HEK293 (cell line): ENCODE measurements at regions not wholly inside any gene's neighbourhood (a gene's known extent, or its start where the extent isn't known, plus 50 kb on each side); places are given as distances from the start of the nearest gene placed in this dataset.

Experiments used
- CTCF ChIA-PET: fragments of 350-600 bp; formaldehyde crosslinking; extraction: SDS; loops from one replicate; lab custom pipeline; 2021; ENCODE audit warnings: antibody characterized with exemption; lab: Yijun Ruan, JAX
- POLR2A ChIA-PET: fragments of 300-600 bp; formaldehyde crosslinking; extraction: SDS; loops from one replicate; lab custom pipeline; 2020; ENCODE audit warnings: antibody characterized with exemption, inconsistent platforms; lab: Yijun Ruan, JAX
- H3K27ac ChIP-seq: fragments of 200-500 bp; sonication (Bioruptor generic); 2 replicates; pipeline ENCODE4 v1.5.1; 2014; ENCODE audit warnings: low read depth, low read length, control low read depth, inconsistent platforms; ENCODE audit errors: extremely low read depth
- H3K36me3 ChIP-seq, 2 experiments: fragments of 200-500 bp in 1 of 2; sonication (Bioruptor generic) in 1 of 2; 1 replicate in 1 of 2; 2 replicates in 1 of 2; pipeline ENCODE4 v1.5.1; 2014 to 2017; ENCODE audit warnings: inconsistent platforms in 2 of 2, low read length in 2 of 2; ENCODE audit not compliant: control insufficient read depth in 2 of 2, insufficient read depth in 1 of 2
- H3K4me1 ChIP-seq: fragments of 200-500 bp; sonication (Bioruptor generic); 2 replicates; pipeline ENCODE4 v1.5.1; 2014; ENCODE audit warnings: mild to moderate bottlenecking, low read length, inconsistent platforms; ENCODE audit not compliant: control insufficient read depth, insufficient read depth
- H3K4me3 ChIP-seq: 2 replicates; pipeline ENCODE4 v1.5.1; 2011; ENCODE audit warnings: low read depth, mild to moderate bottlenecking, control low read depth, low read length, moderate library complexity
- H3K9me3 ChIP-seq: fragments of 200-500 bp; sonication (Bioruptor generic); 2 replicates; pipeline ENCODE4 v1.5.1; 2014; ENCODE audit warnings: low read depth, low read length, inconsistent platforms; ENCODE audit not compliant: control insufficient read depth, insufficient read depth
- HOXC10 ChIP-seq: sonication (generic); formaldehyde crosslinking; IDR thresholded peaks from 2 replicates; pipeline ENCODE4 v1.8.1; 2023; ENCODE audit warnings: mild to moderate bottlenecking, missing genetic modification reagents
- KLF9 ChIP-seq: fragments of 450-650 bp; formaldehyde crosslinking; IDR thresholded peaks from 2 replicates; pipeline ENCODE4 v1.5.1; 2016; ENCODE audit warnings: missing biosample characterization, missing genetic modification characterization, low read depth
- PRDM1 ChIP-seq: fragments of 450-650 bp; formaldehyde crosslinking; IDR thresholded peaks from 2 replicates; pipeline ENCODE4; 2016; ENCODE audit warnings: missing biosample characterization, missing genetic modification characterization
- PRDM4 ChIP-seq: fragments of 450-650 bp; formaldehyde crosslinking; IDR thresholded peaks from 2 replicates; pipeline ENCODE4 v1.5.1; 2017; ENCODE audit warnings: missing biosample characterization, missing genetic modification characterization
- RBAK ChIP-seq: fragments of 450-650 bp; formaldehyde crosslinking; IDR thresholded peaks from 2 replicates; pipeline ENCODE4 v1.5.1; 2016; ENCODE audit warnings: missing biosample characterization, missing genetic modification characterization
- SALL2 ChIP-seq: fragments of 450-650 bp; formaldehyde crosslinking; IDR thresholded peaks from 2 replicates; pipeline ENCODE4 v1.5.0; 2017; ENCODE audit warnings: missing biosample characterization, mild to moderate bottlenecking, missing genetic modification characterization, borderline replicate concordance
- ZBTB10 ChIP-seq: fragments of 450-650 bp; formaldehyde crosslinking; IDR thresholded peaks from 2 replicates; pipeline ENCODE4 v1.5.1; 2016; ENCODE audit warnings: missing biosample characterization, missing genetic modification characterization
- ZEB2 ChIP-seq: fragments of 450-650 bp; formaldehyde crosslinking; IDR thresholded peaks from 2 replicates; pipeline ENCODE4 v1.5.1; 2016; ENCODE audit warnings: missing biosample characterization, missing genetic modification characterization
- ZNF175 ChIP-seq: fragments of 450-650 bp; formaldehyde crosslinking; IDR thresholded peaks from 2 replicates; pipeline ENCODE4 v1.5.1; 2016; ENCODE audit warnings: missing biosample characterization, missing genetic modification characterization
- ZNF354C ChIP-seq: fragments of 450-650 bp; formaldehyde crosslinking; IDR thresholded peaks from 2 replicates; pipeline ENCODE4 v1.5.1; 2016; ENCODE audit warnings: missing biosample characterization, missing genetic modification characterization, low read depth, borderline replicate concordance
- ZNF529 ChIP-seq: fragments of 450-650 bp; formaldehyde crosslinking; IDR thresholded peaks from 2 replicates; pipeline ENCODE4 v1.5.1; 2017; ENCODE audit warnings: missing genetic modification characterization, missing biosample characterization; ENCODE audit not compliant: insufficient replicate concordance
- ZNF645 ChIP-seq: fragments of 450-650 bp; formaldehyde crosslinking; IDR thresholded peaks from 2 replicates; pipeline ENCODE4; 2016; ENCODE audit warnings: missing biosample characterization, missing genetic modification characterization
- ZNF670 ChIP-seq: fragments of 450-650 bp; formaldehyde crosslinking; IDR thresholded peaks from 2 replicates; pipeline ENCODE4 v1.5.1; 2016; ENCODE audit warnings: missing biosample characterization, missing genetic modification characterization, low read depth
- TF ChIP-seq, protein P1 (sequence below): fragments of 450-650 bp; formaldehyde crosslinking; IDR thresholded peaks from 2 replicates; pipeline ENCODE4 v1.5.1; 2016; ENCODE audit warnings: missing biosample characterization, missing genetic modification characterization
- TF ChIP-seq, protein P2 (sequence below): fragments of 450-650 bp; formaldehyde crosslinking; IDR thresholded peaks from 2 replicates; pipeline ENCODE4 v1.5.1; 2016; ENCODE audit warnings: missing biosample characterization, missing genetic modification characterization
- TF ChIP-seq, protein P3 (sequence below): sonication (generic); formaldehyde crosslinking; IDR thresholded peaks from 2 replicates; pipeline ENCODE4 v1.8.1; 2022; ENCODE audit warnings: mild to moderate bottlenecking, moderate library complexity, missing genetic modification reagents
- TF ChIP-seq, protein P4 (sequence below): fragments of 450-650 bp; IDR thresholded peaks from 2 replicates; pipeline ENCODE4 v1.5.1; 2018; ENCODE audit warnings: missing biosample characterization, missing genetic modification characterization

GRCh38 chr4:42310358-42310757, 86.9 kb upstream of the SHISA3 start:
- H3K4me3 ChIP-seq = no peak overlapping the region
- TF ChIP-seq KLF9 (tag by site-specific recombination) = no peak
- no peak for TF ChIP-seq SALL2 (tag by site-specific recombination)
- TF ChIP-seq ZNF354C (tag by site-specific recombination) = no peak
- TF ChIP-seq RBAK = no peak
- no peak for TF ChIP-seq ZNF645 (tag by site-specific recombination)
- no peak for TF ChIP-seq HOXC10 (CRISPR knock-in tag)
- no peak for TF ChIP-seq ZNF175 (tag by site-specific recombination)
- TF ChIP-seq, protein P1, sequence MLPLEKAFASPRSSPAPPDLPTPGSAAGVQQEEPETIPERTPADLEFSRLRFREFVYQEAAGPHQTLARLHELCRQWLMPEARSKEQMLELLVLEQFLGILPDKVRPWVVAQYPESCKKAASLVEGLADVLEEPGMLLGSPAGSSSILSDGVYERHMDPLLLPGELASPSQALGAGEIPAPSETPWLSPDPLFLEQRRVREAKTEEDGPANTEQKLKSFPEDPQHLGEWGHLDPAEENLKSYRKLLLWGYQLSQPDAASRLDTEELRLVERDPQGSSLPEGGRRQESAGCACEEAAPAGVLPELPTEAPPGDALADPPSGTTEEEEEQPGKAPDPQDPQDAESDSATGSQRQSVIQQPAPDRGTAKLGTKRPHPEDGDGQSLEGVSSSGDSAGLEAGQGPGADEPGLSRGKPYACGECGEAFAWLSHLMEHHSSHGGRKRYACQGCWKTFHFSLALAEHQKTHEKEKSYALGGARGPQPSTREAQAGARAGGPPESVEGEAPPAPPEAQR = no peak
- no peak for TF ChIP-seq PRDM1 (tag by site-specific recombination)
- no peak for TF ChIP-seq ZEB2 (tag by site-specific recombination)
- TF ChIP-seq, all 188 proteins: peak for 0
- no peak overlapping the region for H3K27ac ChIP-seq
- H3K36me3 ChIP-seq = no peaks in the 10 kb centered on the region
- H3K4me1 ChIP-seq = no peaks in the 10 kb centered on the region
- CTCF ChIA-PET = no interaction called here
- POLR2A ChIA-PET = no interaction called here
- H3K9me3 ChIP-seq = no peaks in the 10 kb centered on the region

- CTCF ChIA-PET = no interaction called here
- Histone ChIP-seq H3K36me3 (no peaks in the 10 kb centered on the region), H3K27ac (no peak overlapping the region), H3K9me3 (no peaks in the 10 kb centered on the region), H3K4me1 (no peaks in the 10 kb centered on the region), H3K4me3 (no peak overlapping the region)
- no peak for TF ChIP-seq ZNF670 (tag by site-specific recombination)
- no peak for TF ChIP-seq ZBTB10 (tag by site-specific recombination)
- no peak for TF ChIP-seq PRDM4
- TF ChIP-seq, protein P2, sequence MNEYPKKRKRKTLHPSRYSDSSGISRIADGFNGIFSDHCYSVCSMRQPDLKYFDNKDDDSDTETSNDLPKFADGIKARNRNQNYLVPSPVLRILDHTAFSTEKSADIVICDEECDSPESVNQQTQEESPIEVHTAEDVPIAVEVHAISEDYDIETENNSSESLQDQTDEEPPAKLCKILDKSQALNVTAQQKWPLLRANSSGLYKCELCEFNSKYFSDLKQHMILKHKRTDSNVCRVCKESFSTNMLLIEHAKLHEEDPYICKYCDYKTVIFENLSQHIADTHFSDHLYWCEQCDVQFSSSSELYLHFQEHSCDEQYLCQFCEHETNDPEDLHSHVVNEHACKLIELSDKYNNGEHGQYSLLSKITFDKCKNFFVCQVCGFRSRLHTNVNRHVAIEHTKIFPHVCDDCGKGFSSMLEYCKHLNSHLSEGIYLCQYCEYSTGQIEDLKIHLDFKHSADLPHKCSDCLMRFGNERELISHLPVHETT (tag by site-specific recombination) = no peak
- no peak for TF ChIP-seq ZNF529
- TF ChIP-seq, protein P3, sequence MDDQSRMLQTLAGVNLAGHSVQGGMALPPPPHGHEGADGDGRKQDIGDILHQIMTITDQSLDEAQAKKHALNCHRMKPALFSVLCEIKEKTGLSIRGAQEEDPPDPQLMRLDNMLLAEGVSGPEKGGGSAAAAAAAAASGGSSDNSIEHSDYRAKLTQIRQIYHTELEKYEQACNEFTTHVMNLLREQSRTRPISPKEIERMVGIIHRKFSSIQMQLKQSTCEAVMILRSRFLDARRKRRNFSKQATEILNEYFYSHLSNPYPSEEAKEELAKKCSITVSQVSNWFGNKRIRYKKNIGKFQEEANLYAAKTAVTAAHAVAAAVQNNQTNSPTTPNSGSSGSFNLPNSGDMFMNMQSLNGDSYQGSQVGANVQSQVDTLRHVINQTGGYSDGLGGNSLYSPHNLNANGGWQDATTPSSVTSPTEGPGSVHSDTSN (CRISPR knock-in tag) = no peak
- TF ChIP-seq, protein P4, sequence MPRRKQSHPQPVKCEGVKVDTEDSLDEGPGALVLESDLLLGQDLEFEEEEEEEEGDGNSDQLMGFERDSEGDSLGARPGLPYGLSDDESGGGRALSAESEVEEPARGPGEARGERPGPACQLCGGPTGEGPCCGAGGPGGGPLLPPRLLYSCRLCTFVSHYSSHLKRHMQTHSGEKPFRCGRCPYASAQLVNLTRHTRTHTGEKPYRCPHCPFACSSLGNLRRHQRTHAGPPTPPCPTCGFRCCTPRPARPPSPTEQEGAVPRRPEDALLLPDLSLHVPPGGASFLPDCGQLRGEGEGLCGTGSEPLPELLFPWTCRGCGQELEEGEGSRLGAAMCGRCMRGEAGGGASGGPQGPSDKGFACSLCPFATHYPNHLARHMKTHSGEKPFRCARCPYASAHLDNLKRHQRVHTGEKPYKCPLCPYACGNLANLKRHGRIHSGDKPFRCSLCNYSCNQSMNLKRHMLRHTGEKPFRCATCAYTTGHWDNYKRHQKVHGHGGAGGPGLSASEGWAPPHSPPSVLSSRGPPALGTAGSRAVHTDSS = no peak
- POLR2A ChIA-PET = no interaction called here
These were observed 86.5 kb upstream of the SHISA3 start for GRCh38 chr4:42310806-42311205.
